Gastroesophageal sphincter (tissue), 3 donors: ENCODE measurements at regions not wholly inside any gene's neighbourhood (a gene's known extent, or its start where the extent isn't known, plus 50 kb on each side); places are given as distances from the start of the nearest gene placed in this dataset.
"Not testable (repeated sequence)": the region's sequence is repeated elsewhere in the genome, so short reads cannot be mapped to it uniquely, and the experiment has no call there.

ENCODE experiments used
- CTCF ChIP-seq, 4 experiments: fragments of 200-600 bp in 2 of 4; fragments of 450-650 bp in 2 of 4; sonication (generic) in 1 of 4; IDR thresholded peaks; one replicate each; pipeline ENCODE4 v1.5.1; 2017 to 2019; ENCODE audit warnings: antibody characterized with exemption in 4 of 4, mild to moderate bottlenecking in 2 of 4, moderate library complexity in 2 of 4
- EP300 ChIP-seq: sonication (generic); formaldehyde crosslinking; IDR thresholded peaks from one replicate; pipeline ENCODE4 v1.6.1; 2017; ENCODE audit warnings: antibody characterized with exemption, mild to moderate bottlenecking
- POLR2A ChIP-seq, 2 donors: fragments of 450-650 bp; IDR thresholded peaks; one replicate each; pipeline ENCODE4 v1.6.1; 2017; ENCODE audit warnings: antibody characterized with exemption in 2 of 2, mild to moderate bottlenecking in 2 of 2, moderate library complexity in 1 of 2

- not testable (repeated sequence) for TF ChIP-seq EP300; CTCF (IDR thresholded peaks at IDR 0.05); POLR2A (IDR thresholded peaks at IDR 0.05)
These were observed 59.7 kb upstream of the ANKRD55 start for GRCh38 chr5:56292874-56293273.
